Lung microvascular endothelial cell (primary cell): ENCODE measurements at regions not wholly inside any gene's neighbourhood (a gene's known extent, or its start where the extent isn't known, plus 50 kb on each side); places are given as distances from the start of the nearest gene placed in this dataset.

ENCODE experiments used
- DNase-seq, 2 donors: peaks; one replicate each; pipeline versions ENCODE4 v3.0.0 to v3.0.0-alpha.2; 2010; ENCODE audit warnings: low read depth in 2 of 2

GRCh38 chr14:40525314-40525713, 1081.4 kb upstream of the LRFN5 start:
- no peak for DNase-seq

- DNase-seq: no peak
These were observed 1083.6 kb upstream of the LRFN5 start for GRCh38 chr14:40523123-40523522.

GRCh38 chr14:40494483-40494882, 1062.2 kb upstream of the FBXO33 start:
- no peak for DNase-seq

- no peak for DNase-seq
These were observed 1055.6 kb upstream of the FBXO33 start for GRCh38 chr14:40487824-40488223.

GRCh38 chr14:40485688-40486087, 1053.5 kb upstream of the FBXO33 start:
- DNase-seq: no peak

- DNase-seq: no peak
These were observed 1043.8 kb upstream of the FBXO33 start for GRCh38 chr14:40476005-40476404.

GRCh38 chr14:40467969-40468368, 1035.7 kb upstream of the FBXO33 start:
- no peak for DNase-seq

GRCh38 chr14:40464531-40464930, 1032.3 kb upstream of the FBXO33 start:
- no peak for DNase-seq

- no peak for DNase-seq
These were observed 1031.7 kb upstream of the FBXO33 start for GRCh38 chr14:40463886-40464285.

- no peak for DNase-seq
These were observed 1020.4 kb upstream of the FBXO33 start for GRCh38 chr14:40452674-40453073.

- DNase-seq: no peak
These were observed 1014.8 kb upstream of the FBXO33 start for GRCh38 chr14:40447017-40447416.

GRCh38 chr14:40445020-40445419, 1012.8 kb upstream of the FBXO33 start:
- DNase-seq: no peak

GRCh38 chr14:40436551-40436950, 1004.3 kb upstream of the FBXO33 start:
- DNase-seq: no peak

- peak in 1 of 2 donors; percentile 1 for DNase-seq
These were observed 985.7 kb upstream of the FBXO33 start for GRCh38 chr14:40417777-40418401.

- no peak for DNase-seq
These were observed 984.3 kb upstream of the FBXO33 start for GRCh38 chr14:40416565-40416964.

GRCh38 chr14:40414386-40414785, 982.2 kb upstream of the FBXO33 start:
- DNase-seq: no peak

GRCh38 chr14:40413136-40413535, 980.9 kb upstream of the FBXO33 start:
- no peak for DNase-seq

GRCh38 chr14:40410708-40411107, 978.5 kb upstream of the FBXO33 start:
- DNase-seq: no peak

GRCh38 chr14:40402957-40403356, 970.7 kb upstream of the FBXO33 start:
- DNase-seq: no peak

- DNase-seq: no peak
These were observed 966.7 kb upstream of the FBXO33 start for GRCh38 chr14:40398981-40399380.

GRCh38 chr14:40394634-40395340, 962.6 kb upstream of the FBXO33 start:
- no peak for DNase-seq

- no peak for DNase-seq
These were observed 960.9 kb upstream of the FBXO33 start for GRCh38 chr14:40393143-40393542.

GRCh38 chr14:40386433-40386832, 954.2 kb upstream of the FBXO33 start:
- DNase-seq: no peak
